GM12872 (cell line): ENCODE measurements at regions not wholly inside any gene's neighbourhood (a gene's known extent, or its start where the extent isn't known, plus 50 kb on each side); places are given as distances from the start of the nearest gene placed in this dataset.

Experiments used
- CTCF ChIP-seq: IDR thresholded peaks from 3 replicates; pipeline ENCODE4 v1.5.1; 2011; ENCODE audit warnings: low read depth, mild to moderate bottlenecking, low read length, moderate library complexity; ENCODE audit not compliant: insufficient read depth

- no peak for TF ChIP-seq CTCF
These were observed 160.3 kb upstream of the RASGEF1B start for GRCh38 chr4:81631958-81632441.

GRCh38 chr4:81629366-81629765 is 157.7 kb upstream of the RASGEF1B start:
- no peak for TF ChIP-seq CTCF

DNA sequence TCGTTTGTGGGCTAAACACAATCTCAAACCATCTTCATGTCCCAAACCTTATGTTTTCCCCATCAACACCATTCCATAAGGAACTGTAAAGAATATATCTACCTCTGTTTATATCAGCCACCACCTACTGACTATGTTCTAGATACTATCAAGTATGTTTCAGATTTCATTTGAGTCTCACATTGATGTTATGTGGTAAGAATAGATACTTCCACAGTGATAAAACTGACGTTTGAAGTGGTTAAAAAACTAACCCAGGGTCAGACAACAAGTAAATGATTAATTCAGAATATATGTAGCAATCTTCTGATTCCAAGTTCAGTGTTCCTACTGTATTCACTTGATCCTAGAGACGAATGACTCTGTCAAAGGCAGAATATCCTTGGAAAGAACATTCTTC is 156.8 kb upstream of the RASGEF1B start:
- no peak for TF ChIP-seq CTCF

DNA sequence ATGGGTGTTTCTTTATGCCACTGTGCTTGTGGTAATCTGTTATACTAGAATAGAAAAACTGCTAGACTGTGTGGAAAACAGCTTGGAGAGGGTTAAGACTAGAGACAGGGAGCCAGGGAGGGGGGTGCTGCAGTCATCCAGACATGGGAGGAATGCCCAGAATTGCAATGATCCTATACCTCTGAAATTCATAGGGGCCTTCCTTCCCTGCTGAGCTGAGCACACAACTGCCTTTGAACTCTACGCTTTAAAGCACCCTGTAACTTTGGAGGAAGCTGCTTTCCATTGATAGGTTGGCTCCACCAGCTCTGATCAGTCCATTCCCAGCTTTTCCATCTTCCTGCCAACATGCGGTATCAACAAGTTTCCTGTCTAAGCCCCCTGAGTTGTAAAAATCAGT is 155.9 kb upstream of the RASGEF1B start:
- no peak for TF ChIP-seq CTCF

- TF ChIP-seq CTCF = no peak
These were observed 155.1 kb upstream of the RASGEF1B start for GRCh38 chr4:81626851-81627250.

GRCh38 chr4:81625422-81626417 is 154.0 kb upstream of the RASGEF1B start:
- TF ChIP-seq CTCF = no peak

DNA sequence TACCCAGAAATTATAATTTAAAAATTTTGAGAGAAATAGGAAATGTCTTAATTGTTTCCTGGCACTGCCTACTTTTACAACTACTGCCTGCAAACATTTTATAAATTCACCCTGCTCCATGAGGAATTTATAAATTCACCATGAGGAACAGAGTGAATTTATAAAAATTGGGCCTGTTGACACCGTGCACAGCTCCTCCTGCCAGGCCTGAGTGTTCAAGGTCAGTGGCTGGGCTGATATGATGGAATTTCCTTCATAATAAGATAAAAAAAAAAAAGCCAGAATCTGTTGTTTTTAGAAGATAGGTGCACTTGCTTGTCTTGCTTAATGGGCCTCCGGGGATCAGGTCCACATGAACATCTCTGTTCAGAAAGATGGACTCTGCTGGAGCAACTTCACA is 151.7 kb upstream of the RASGEF1B start:
- TF ChIP-seq CTCF = no peak
